H1 (cell line): ENCODE measurements at regions not wholly inside any gene's neighbourhood (a gene's known extent, or its start where the extent isn't known, plus 50 kb on each side); places are given as distances from the start of the nearest gene placed in this dataset.

Experiments
- CEBPB ChIP-seq: IDR thresholded peaks from 2 replicates; pipeline ENCODE4 v1.6.1; 2012; ENCODE audit warnings: low read depth, low read length
- CTCF ChIP-seq, 3 experiments: IDR thresholded peaks; 1 replicate in 2 of 3; 2 replicates in 1 of 3; pipeline versions ENCODE4 v1.5.1 to v1.6.1; 2011; ENCODE audit warnings: low read length in 3 of 3, mild to moderate bottlenecking in 3 of 3, inconsistent platforms in 2 of 3, low read depth in 1 of 3, moderate library complexity in 1 of 3; ENCODE audit not compliant: insufficient read depth in 1 of 3; ENCODE audit errors: control extremely low read depth in 1 of 3
- NRF1 ChIP-seq: IDR thresholded peaks from 2 replicates; pipeline ENCODE4 v1.6.1; 2011; ENCODE audit warnings: mild to moderate bottlenecking, low read depth, low read length, improper control_type of control experiment
- POLR2AphosphoS5 ChIP-seq: IDR thresholded peaks from 2 replicates; pipeline ENCODE4 v1.6.1; 2011; ENCODE audit warnings: low read depth, low read length

DNA sequence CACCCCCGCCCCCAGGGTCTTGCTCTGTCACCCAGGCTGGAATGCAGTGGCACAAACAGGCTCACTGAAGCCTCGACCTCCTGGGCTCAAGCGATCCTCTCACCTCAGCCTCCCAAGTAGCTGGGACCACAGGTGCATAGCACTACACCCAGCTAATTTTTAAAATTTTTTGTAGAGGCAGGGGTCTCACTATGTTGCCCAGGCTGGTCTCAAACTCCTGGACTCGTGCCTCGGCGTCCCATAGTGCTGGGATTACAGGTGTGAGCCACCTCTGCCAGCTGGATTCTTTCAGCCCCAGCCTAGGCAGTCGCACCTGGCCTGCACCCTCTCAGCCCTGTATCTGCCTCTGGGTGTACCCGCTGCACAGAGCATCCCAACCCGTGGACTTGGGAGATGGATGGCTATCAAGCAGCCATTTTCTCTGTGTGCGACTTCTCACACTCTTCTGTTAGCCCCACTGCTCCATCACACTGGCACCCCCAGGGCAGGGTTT is 166.4 kb upstream of the HAAO start:
- TF ChIP-seq POLR2AphosphoS5, result no peak
- no peak for TF ChIP-seq NRF1
- no peak for TF ChIP-seq CTCF (IDR thresholded peaks at IDR 0.05; ENCODE audit: control extremely low read depth in 1 of 3, insufficient read depth in 1 of 3, low read depth in 1 of 3, low read length in 3 of 3)
- no peak for TF ChIP-seq CEBPB
